HL-60/S4 treated with phorbol 12-myristate 13-acetate at 8.2 ng/mL for 4 days and 3 days (cell line): ENCODE measurements at regions not wholly inside any gene's neighbourhood (a gene's known extent, or its start where the extent isn't known, plus 50 kb on each side); places are given as distances from the start of the nearest gene placed in this dataset.

ENCODE experiments used
- in situ Hi-C: fragments of 300-500 bp; cut with MboI; formaldehyde crosslinking; loops from 2 replicates; pipeline ENCODE4 v1.15.0; 2022; ENCODE audit warnings: low sequenced_read_pairs

- in situ Hi-C loops: no loop called here
These were observed 237.3 kb upstream of the POU3F1 start for GRCh38 chr1:38283696-38284470.

GRCh38 chr1:38279148-38279547, 232.6 kb upstream of the POU3F1 start:
- in situ Hi-C loops: no loop called here

GRCh38 chr1:38277646-38278045, 231.1 kb upstream of the POU3F1 start:
- in situ Hi-C loops: no loop called here

- in situ Hi-C loops: no loop called here
These were observed 229.4 kb upstream of the POU3F1 start for GRCh38 chr1:38275960-38276359.

GRCh38 chr1:38274974-38275373, 228.4 kb upstream of the POU3F1 start:
- in situ Hi-C loops: no loop called here

- in situ Hi-C loops: no loop called here
These were observed 226.7 kb upstream of the POU3F1 start for GRCh38 chr1:38273196-38273804.

- in situ Hi-C loops: no loop called here
These were observed 225.9 kb upstream of the POU3F1 start for GRCh38 chr1:38272515-38272914.

DNA sequence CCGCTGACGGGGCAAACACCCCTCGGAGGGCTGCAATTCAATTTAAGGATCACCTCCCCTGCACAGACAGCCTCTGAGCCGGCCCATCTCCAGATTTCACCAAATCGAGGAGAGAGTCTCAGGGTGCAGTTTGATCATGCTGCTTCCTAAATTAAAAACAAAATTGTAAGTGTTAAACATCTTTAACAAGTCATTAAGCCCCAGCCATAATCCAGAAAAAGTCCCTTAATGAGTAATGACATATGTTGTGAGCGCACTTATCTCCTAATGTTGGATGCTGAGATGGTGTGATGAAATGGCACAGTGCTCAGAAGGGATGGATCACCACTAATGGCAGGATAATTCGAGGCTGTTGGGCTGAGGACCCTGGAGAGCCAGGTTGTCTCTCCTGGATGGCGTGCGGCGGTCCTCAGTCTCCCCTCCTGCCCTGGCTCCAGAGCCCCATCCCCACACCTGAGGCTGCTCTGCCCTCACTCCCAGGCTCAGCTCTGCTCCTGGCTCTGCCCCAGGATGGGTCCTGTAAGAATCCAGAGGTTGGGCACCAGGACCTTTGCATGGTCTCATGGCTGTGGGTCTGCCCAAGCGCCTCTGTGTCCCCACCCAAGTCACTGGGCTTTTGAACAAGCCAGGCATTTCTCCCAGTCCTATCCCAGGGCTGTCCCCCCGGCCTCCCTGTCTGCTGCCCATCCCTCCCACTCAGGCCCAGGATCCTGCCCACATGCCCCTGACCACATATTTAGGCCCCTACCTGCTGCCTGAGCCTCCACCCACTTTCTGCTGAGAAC, 224.4 kb upstream of the POU3F1 start:
- in situ Hi-C loops: no loop called here

DNA sequence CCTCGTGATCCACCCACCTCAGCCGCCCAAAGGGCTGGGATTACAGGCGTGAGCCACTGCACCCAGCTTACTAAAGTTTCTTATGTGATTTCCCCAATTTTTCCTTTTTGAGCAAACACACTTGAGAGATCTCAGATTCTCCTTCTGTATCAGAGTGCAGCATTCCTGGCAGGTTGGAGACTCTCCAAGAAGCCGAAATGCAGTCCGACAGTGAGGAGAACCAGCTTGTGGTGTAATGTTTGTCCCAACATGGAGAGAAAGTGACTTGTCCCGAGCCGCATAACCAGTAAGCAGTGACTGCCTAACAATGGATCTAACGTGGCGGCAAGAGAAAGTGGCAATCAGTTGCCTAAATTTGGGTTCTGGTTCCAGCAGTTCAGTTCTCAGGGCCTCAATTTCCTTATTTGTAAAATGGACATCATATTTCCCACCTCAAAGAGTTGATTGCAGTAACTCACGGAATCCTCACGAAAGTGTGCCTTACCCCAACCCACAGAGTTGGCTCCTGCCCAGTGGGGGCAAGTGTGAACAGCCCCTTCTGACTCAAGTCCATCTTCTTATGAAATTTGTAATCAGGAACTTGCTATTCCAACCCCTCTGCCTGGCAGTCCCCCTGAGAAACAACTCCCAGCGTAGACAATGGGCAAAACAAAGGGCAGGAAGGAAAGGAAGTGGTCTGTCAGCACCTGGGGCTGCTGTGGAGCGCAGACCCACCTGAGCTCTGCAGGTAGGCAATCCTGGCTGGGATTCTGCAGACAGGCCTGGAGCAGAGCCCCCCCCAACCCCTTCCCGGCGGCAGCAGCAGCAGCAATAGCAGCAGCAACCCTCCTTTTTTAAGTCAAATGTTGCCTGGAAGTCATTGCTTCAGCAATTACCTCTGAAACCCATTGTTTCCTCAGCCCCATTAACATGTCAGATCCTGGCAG, 223.6 kb upstream of the POU3F1 start:
- in situ Hi-C loops: no loop called here

- in situ Hi-C loops: no loop called here
These were observed 221.6 kb upstream of the POU3F1 start for GRCh38 chr1:38268226-38268625.

GRCh38 chr1:38267037-38268036, 220.7 kb upstream of the POU3F1 start:
- in situ Hi-C loops: no loop called here

GRCh38 chr1:38266197-38266520, 219.6 kb upstream of the POU3F1 start:
- in situ Hi-C loops: no loop called here

- in situ Hi-C loops: no loop called here
These were observed 219.0 kb upstream of the POU3F1 start for GRCh38 chr1:38265293-38266196.

DNA sequence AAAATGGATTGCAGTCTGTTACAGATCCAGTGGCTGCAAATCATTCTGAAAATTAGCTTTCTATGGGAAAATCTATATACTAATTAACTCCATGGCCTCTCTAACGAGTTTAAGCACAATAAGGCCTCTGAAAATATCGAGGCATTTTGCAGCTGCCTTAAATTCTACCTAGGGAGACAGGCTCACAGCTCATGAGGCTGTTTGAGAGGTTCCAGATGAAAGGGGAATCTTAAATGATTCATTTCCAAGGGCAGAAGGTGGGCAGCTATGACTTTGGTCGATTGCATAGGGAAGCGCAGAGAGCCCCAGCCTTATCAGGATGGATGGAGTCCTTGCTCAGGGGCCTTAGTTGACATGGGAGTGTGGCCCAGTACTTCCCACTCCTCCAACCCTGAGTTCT, 216.8 kb upstream of the POU3F1 start:
- in situ Hi-C loops: no loop called here

- in situ Hi-C loops: no loop called here
These were observed 215.0 kb upstream of the POU3F1 start for GRCh38 chr1:38261574-38261973.

- in situ Hi-C loops: no loop called here
These were observed 211.6 kb upstream of the POU3F1 start for GRCh38 chr1:38258085-38258627.

- in situ Hi-C loops: no loop called here
These were observed 210.8 kb upstream of the POU3F1 start for GRCh38 chr1:38257374-38257773.

DNA sequence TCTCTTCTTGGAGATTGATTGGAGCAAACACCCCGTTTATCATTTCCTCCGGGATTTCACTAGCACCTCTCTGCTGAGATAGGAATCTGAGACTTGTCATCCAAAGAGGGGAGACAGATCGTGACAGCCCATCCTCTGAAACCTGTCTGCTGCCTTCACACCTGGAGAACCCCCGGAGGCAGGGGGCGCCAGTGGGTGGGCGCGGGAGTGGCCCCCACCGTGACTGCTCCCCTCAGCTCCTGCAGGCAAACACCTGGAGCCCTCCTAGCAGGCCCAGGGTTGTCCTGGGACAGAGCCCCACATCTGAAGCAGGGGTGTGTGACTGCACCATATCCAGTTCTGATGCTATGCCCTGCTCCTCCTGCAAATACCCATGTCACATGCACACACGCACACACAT, 209.5 kb upstream of the POU3F1 start:
- in situ Hi-C loops: no loop called here
